ENCODE measurements at regions not wholly inside any gene's neighbourhood (a gene's known extent, or its start where the extent isn't known, plus 50 kb on each side); places are given as distances from the start of the nearest gene placed in this dataset.

DNA sequence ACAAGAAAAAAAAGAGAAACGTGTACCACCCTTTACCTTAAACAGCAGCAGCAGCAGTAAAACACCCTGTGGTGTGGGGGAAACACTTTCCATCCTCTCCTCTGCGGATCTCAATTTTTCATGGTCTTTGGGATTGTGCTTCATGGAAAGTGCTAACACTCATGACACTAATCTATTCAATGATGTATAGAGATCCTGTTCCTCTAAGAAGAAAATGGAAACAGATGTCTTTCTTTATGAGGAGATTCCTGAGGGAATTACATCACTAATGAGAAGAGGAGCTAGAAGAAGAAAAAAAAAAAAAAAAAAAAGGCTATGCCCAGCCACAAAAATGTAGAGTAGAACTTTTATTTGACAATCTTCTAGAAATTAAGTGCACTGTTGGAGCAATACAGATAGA, 62.9 kb upstream of the NDST3 start:
- DNase-seq: no peak

- DNase-seq: no peak
These were observed 50.5 kb upstream of the NDST3 start for GRCh38 chr4:117983541-117984365.

DNA sequence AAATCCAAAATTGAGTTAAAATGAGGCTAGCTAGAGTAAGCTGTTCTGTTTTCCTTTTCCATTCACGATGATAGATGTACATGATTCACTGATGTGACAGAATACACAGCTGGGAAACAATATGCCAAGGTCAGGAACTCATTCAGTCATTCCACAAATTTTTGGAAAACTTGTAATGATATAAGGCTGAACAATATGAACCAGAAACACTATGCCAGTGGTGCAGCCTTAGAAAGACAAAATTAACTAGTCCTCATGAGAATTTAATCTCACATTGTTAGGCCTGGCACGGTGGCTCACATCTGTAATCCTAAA, 50.0 kb upstream of the NDST3 start:
- DNase-seq: no peak

Measured in stimulated activated CD4-positive, alpha-beta T cell treated with anti-CD3 and anti-CD28 coated beads, Interleukin-2, amount 100 ng/mL, for 48 hours (primary cell).